OCI-LY7 (cell line): ENCODE measurements at regions not wholly inside any gene's neighbourhood (a gene's known extent, or its start where the extent isn't known, plus 50 kb on each side); places are given as distances from the start of the nearest gene placed in this dataset.

Experiments
- BruUV-seq: library from RNA; stranded (reverse); fragments of 400-500 nt; replicated peaks from 2 replicates; lab custom pipeline; 2021; lab: Mats Ljungman, UMichigan
- CTCF ChIA-PET: fragments of 300-600 bp; sonication (Branson Sonifier 250); formaldehyde crosslinking; loops from one replicate; lab custom pipeline; 2022; ENCODE audit warnings: antibody characterized with exemption; ENCODE audit not compliant: unreplicated experiment; lab: Charles Lee
- POLR2A ChIA-PET: fragments of 300-600 bp; sonication (Branson Sonifier 250); formaldehyde crosslinking; loops from one replicate; lab custom pipeline; 2022; ENCODE audit warnings: antibody characterized with exemption; lab: Charles Lee
- DNase-seq: peaks from one replicate; pipeline ENCODE4 v3.0.0-alpha.2; 2015; ENCODE audit warnings: low spot score
- H2AFZ ChIP-seq: fragments of 200-600 bp; sonication (generic), shearing (Covaris generic); 2 replicates; pipeline ENCODE4 v1.6.1; 2014; ENCODE audit warnings: mild to moderate bottlenecking, antibody characterized with exemption, low read length, moderate library complexity
- H3K27ac ChIP-seq: fragments of 200-600 bp; sonication (generic); 2 replicates; pipeline ENCODE4 v1.5.1; 2014; ENCODE audit warnings: mixed run types, low read depth, mild to moderate bottlenecking, moderate library complexity, low read length, inconsistent platforms; ENCODE audit not compliant: poor library complexity, severe bottlenecking
- H3K36me3 ChIP-seq: fragments of 200-600 bp; sonication (generic); 2 replicates; pipeline ENCODE4 v1.6.1; 2014; ENCODE audit warnings: mild to moderate bottlenecking, antibody characterized with exemption, low read length, moderate library complexity, mixed read lengths; ENCODE audit not compliant: insufficient read depth
- H3K4me1 ChIP-seq: fragments of 200-600 bp; sonication (generic); 2 replicates; pipeline ENCODE4 v1.5.1; 2014; ENCODE audit warnings: mild to moderate bottlenecking, low read length; ENCODE audit not compliant: insufficient read depth, poor library complexity, severe bottlenecking
- H3K4me2 ChIP-seq: fragments of 200-600 bp; sonication (generic); 2 replicates; pipeline ENCODE4 v1.6.1; 2014; ENCODE audit warnings: mild to moderate bottlenecking, low read length
- H3K4me3 ChIP-seq: fragments of 200-600 bp; sonication (generic); 2 replicates; pipeline ENCODE4 v1.5.1; 2014; ENCODE audit warnings: mild to moderate bottlenecking, low read depth, low read length; ENCODE audit not compliant: poor library complexity, severe bottlenecking
- H3K79me2 ChIP-seq: fragments of 200-600 bp; sonication (generic); 2 replicates; pipeline ENCODE4 v1.6.1; 2016; ENCODE audit warnings: low read depth, mild to moderate bottlenecking, low read length, moderate library complexity, mixed read lengths; ENCODE audit not compliant: insufficient read depth
- H3K9me2 ChIP-seq: fragments of 200-600 bp; sonication (generic); 2 replicates; pipeline ENCODE4 v1.6.1; 2016; ENCODE audit warnings: mild to moderate bottlenecking, low read length, mixed read lengths; ENCODE audit not compliant: insufficient read depth
- H3K9me3 ChIP-seq: fragments of 200-600 bp; sonication (generic); 2 replicates; pipeline ENCODE4 v1.6.1; 2014; ENCODE audit warnings: mild to moderate bottlenecking, mixed run types, low read length, mixed read lengths
- H4K20me1 ChIP-seq: fragments of 200-600 bp; sonication (generic); 2 replicates; pipeline ENCODE4 v1.6.1; 2014; ENCODE audit warnings: mild to moderate bottlenecking, antibody characterized with exemption, low read length, moderate library complexity, mixed read lengths; ENCODE audit not compliant: insufficient read depth
- EZH2phosphoT487 ChIP-seq: fragments of 200-600 bp; sonication (generic); IDR thresholded peaks from 2 replicates; pipeline ENCODE4 v1.6.1; 2018; ENCODE audit warnings: low read depth, borderline replicate concordance, mild to moderate bottlenecking, mixed run types, antibody characterized with exemption, low read length, moderate library complexity, mixed read lengths
- intact Hi-C: fragments of 100-400 bp; cut with micrococcal nuclease; formaldehyde crosslinking; loops from one replicate; pipeline ENCODE4 v1.10.0; 2022; ENCODE audit not compliant: unreplicated experiment
- TF ChIP-seq, protein P1 (sequence below): fragments of 200-600 bp; sonication (generic); conservative IDR thresholded peaks from 2 replicates; pipeline ENCODE4 v1.5.1; 2014; ENCODE audit warnings: mild to moderate bottlenecking, antibody characterized with exemption, low read length, moderate library complexity, mixed read lengths

DNA sequence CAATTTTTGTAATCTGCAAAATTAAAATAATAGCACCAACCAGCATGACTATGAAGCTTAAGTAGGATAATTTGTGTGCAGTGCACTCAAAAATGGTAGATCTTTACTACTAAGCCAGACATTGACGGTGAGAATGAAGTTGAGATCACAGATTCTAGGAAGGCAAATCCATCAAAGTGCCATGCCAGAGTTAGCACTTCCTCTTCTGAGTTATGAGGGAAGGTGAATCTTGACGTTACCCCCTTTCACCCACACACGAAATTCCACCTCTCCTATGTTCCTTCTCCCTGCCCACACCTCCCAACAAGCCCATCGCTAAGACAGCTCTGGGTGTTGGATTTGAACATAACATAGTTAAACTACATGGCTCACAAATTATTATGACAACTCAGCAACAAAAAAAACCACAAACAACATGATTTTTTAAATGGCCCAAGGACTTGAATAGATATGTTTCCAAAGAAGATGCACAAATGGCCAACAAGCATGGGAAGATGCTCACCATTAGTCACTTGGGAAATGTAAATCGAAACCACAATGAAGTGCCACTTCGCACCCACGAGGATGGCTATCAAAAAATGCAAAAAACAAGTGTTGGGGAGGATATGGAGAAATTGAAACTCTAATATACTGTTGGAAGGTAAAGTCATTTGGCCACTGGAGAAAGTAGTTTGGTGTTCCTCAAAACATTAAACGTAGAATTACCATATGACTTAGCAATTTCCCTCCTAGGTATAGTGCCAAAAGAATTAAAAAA lies 119.3 kb upstream of the RAP1B start:
- H3K4me2 ChIP-seq = no peak overlapping the region
- H3K9me3 ChIP-seq = no peaks in the 10 kb centered on the region
- no peaks in the 10 kb centered on the region for H4K20me1 ChIP-seq
- H3K27ac ChIP-seq = no peak overlapping the region
- H3K4me3 ChIP-seq = no peak overlapping the region
- no peaks in the 10 kb centered on the region for H3K79me2 ChIP-seq
- no peak for TF ChIP-seq EZH2phosphoT487
- TF ChIP-seq, protein P1, sequence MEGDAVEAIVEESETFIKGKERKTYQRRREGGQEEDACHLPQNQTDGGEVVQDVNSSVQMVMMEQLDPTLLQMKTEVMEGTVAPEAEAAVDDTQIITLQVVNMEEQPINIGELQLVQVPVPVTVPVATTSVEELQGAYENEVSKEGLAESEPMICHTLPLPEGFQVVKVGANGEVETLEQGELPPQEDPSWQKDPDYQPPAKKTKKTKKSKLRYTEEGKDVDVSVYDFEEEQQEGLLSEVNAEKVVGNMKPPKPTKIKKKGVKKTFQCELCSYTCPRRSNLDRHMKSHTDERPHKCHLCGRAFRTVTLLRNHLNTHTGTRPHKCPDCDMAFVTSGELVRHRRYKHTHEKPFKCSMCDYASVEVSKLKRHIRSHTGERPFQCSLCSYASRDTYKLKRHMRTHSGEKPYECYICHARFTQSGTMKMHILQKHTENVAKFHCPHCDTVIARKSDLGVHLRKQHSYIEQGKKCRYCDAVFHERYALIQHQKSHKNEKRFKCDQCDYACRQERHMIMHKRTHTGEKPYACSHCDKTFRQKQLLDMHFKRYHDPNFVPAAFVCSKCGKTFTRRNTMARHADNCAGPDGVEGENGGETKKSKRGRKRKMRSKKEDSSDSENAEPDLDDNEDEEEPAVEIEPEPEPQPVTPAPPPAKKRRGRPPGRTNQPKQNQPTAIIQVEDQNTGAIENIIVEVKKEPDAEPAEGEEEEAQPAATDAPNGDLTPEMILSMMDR = no peak
- no peaks in the 10 kb centered on the region for H3K4me1 ChIP-seq
- no peaks in the 10 kb centered on the region for H3K9me2 ChIP-seq
- BruUV-seq = no TSS peak
- CTCF ChIA-PET = no interaction called here
- intact Hi-C loops = no loop called here
- no peak overlapping the region for H2AFZ ChIP-seq
- H3K36me3 ChIP-seq = no peaks in the 10 kb centered on the region
- POLR2A ChIA-PET = no interaction called here
- no peak for DNase-seq

DNA sequence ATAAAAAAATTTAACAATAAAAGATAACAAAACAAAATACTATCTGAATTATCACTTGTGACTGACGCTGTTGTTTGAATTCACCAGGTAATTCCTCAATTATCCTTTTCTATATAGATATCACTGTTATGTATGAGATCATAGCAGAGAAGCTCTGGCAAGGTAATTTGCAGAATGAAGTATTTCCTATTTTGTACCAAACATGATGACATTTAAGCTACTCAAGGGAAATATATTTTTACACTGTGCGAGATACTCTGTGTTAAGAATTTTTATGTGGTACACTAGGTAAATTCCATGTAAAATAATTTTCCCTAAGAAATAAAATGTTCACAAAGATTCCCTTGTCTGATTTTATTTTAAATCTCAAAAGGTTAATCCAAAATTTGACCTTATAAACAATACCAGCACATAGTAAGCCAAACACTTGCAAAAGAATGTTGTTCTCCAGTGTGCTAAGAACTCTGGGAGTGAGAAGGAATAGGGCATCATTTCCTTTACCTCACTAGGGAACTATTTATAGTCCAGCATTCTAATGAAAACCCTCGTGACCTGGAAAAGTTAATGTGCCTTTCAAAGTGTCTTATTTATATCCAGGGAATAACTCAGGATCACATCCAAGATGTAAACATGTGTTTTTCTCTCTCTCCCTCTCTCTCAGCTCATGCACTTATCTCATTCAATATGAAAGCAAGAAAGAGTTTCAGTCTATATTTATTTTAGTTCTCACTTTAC lies 115.2 kb upstream of the RAP1B start:
- H3K36me3 ChIP-seq = no peaks in the 10 kb centered on the region
- no peaks in the 10 kb centered on the region for H4K20me1 ChIP-seq
- intact Hi-C loops = no loop called here
- H2AFZ ChIP-seq = no peak overlapping the region
- H3K27ac ChIP-seq = no peak overlapping the region
- ChIA-PET POLR2A (no interaction called here), CTCF (no interaction called here)
- no peaks in the 10 kb centered on the region for H3K4me1 ChIP-seq
- TF ChIP-seq, protein P1 = no peak
- no peak for TF ChIP-seq EZH2phosphoT487
- H3K9me2 ChIP-seq = no peaks in the 10 kb centered on the region
- H3K4me2 ChIP-seq = no peak overlapping the region
- no peak for DNase-seq
- BruUV-seq = no TSS peak
- H3K4me3 ChIP-seq = no peak overlapping the region
- H3K79me2 ChIP-seq = no peaks in the 10 kb centered on the region
- no peaks in the 10 kb centered on the region for H3K9me3 ChIP-seq

GRCh38 chr12:68497107-68497506 lies 113.6 kb upstream of the RAP1B start:
- ChIA-PET CTCF (no interaction called here), POLR2A (interaction anchor here (0.6 to 1.5 kb wide), 3 partner anchors 11 to 19 kb away, joined by 3 to 4 read pairs (median 3); no protein-coding TSS in a partner anchor)
- no peak overlapping the region for H3K4me3 ChIP-seq
- H3K36me3 ChIP-seq = no peaks in the 10 kb centered on the region
- no peaks in the 10 kb centered on the region for H4K20me1 ChIP-seq
- no peak for DNase-seq
- TF ChIP-seq EZH2phosphoT487 = no peak
- TF ChIP-seq, protein P1 = no peak
- no peak overlapping the region for H2AFZ ChIP-seq
- intact Hi-C loops = no loop called here
- no peaks in the 10 kb centered on the region for H3K79me2 ChIP-seq
- BruUV-seq = no TSS peak
- H3K27ac ChIP-seq = no peak overlapping the region
- no peak overlapping the region for H3K4me2 ChIP-seq
- H3K9me3 ChIP-seq = no peaks in the 10 kb centered on the region
- no peaks in the 10 kb centered on the region for H3K9me2 ChIP-seq
- no peaks in the 10 kb centered on the region for H3K4me1 ChIP-seq
